Endothelial cell of umbilical vein (primary cell): ENCODE measurements at regions not wholly inside any gene's neighbourhood (a gene's known extent, or its start where the extent isn't known, plus 50 kb on each side); places are given as distances from the start of the nearest gene placed in this dataset.

Experiments used
- BruUV-seq: library from RNA; stranded (reverse); fragments of 400-500 nt; replicated peaks from 2 replicates; lab custom pipeline; 2021; lab: Mats Ljungman, UMichigan
- CTCF ChIA-PET: fragments of 300-600, 350-600 bp; sonication (Branson Sonifier 250); formaldehyde crosslinking; loops from one replicate; lab custom pipeline; 2021; ENCODE audit warnings: antibody characterized with exemption, inconsistent platforms; lab: Charles Lee
- POLR2A ChIA-PET: fragments of 300-600, 350-600 bp; sonication (Branson Sonifier 250); formaldehyde crosslinking; loops from one replicate; lab custom pipeline; 2021; ENCODE audit warnings: antibody characterized with exemption, inconsistent platforms; lab: Charles Lee
- DNase-seq: peaks from one replicate; pipeline ENCODE4 v3.0.0-alpha.2; 2011; ENCODE audit warnings: low read depth, low spot score
- FAIRE-seq: peaks from 2 replicates; lab custom pipeline; 2011; peaks lifted over from hg19 to GRCh38; lab: Jason Lieb, UNC
- H2AFZ ChIP-seq: 2 replicates; pipeline ENCODE4 v1.6.0; 2012; ENCODE audit warnings: low read depth, low read length, control low read depth, inconsistent platforms
- H3K27ac ChIP-seq: 2 replicates; pipeline ENCODE4 v1.5.1; 2011; ENCODE audit warnings: low read depth, mild to moderate bottlenecking, control low read depth, low read length, moderate library complexity; ENCODE audit not compliant: insufficient read depth
- H3K27me3 ChIP-seq, 2 experiments: 2 replicates each; pipeline versions ENCODE4 v1.6.0 to v1.6.1; 2011; ENCODE audit warnings: low read length in 2 of 2, mixed read lengths in 1 of 2; ENCODE audit not compliant: control insufficient read depth in 2 of 2, insufficient read depth in 2 of 2
- H3K36me3 ChIP-seq, 2 experiments: 2 replicates in 1 of 2; 3 replicates in 1 of 2; pipeline ENCODE4 v1.5.1; 2011; ENCODE audit warnings: low read length in 2 of 2, mild to moderate bottlenecking in 1 of 2, moderate library complexity in 1 of 2; ENCODE audit not compliant: control insufficient read depth in 2 of 2, insufficient read depth in 2 of 2; ENCODE audit errors: extremely low read depth in 1 of 2
- H3K4me1 ChIP-seq: 3 replicates; pipeline ENCODE4 v1.5.1; 2011; ENCODE audit warnings: mild to moderate bottlenecking, low read length; ENCODE audit not compliant: control insufficient read depth, insufficient read depth; ENCODE audit errors: extremely low read depth
- H3K4me2 ChIP-seq: 2 replicates; pipeline ENCODE4 v1.6.1; 2011; ENCODE audit warnings: low read length, control low read depth, mixed read lengths; ENCODE audit not compliant: insufficient read depth
- H3K4me3 ChIP-seq, 3 experiments: fragments of 200-600 bp in 1 of 3; sonication (generic), shearing (Covaris generic) in 1 of 3; replicated peaks in 1 of 3; 2 replicates each; pipeline ENCODE4 v1.5.1; 2011 to 2016; ENCODE audit warnings: control low read depth in 3 of 3, low read length in 3 of 3, mild to moderate bottlenecking in 2 of 3, inconsistent platforms in 1 of 3, low read depth in 1 of 3, moderate library complexity in 1 of 3; ENCODE audit not compliant: insufficient read depth in 1 of 3
- H3K79me2 ChIP-seq: 2 replicates; pipeline ENCODE4 v1.6.0; 2012; ENCODE audit warnings: low read length, inconsistent platforms; ENCODE audit not compliant: control insufficient read depth, insufficient read depth
- H3K9ac ChIP-seq: replicated peaks from 2 replicates; pipeline ENCODE3; 2011; ENCODE audit warnings: low read length, control low read depth; ENCODE audit not compliant: insufficient read depth; ENCODE audit errors: extremely low read depth
- H3K9me1 ChIP-seq: replicated peaks from 3 replicates; pipeline ENCODE4 v1.6.0; 2011; ENCODE audit warnings: mild to moderate bottlenecking, low read length; ENCODE audit not compliant: control insufficient read depth, insufficient read depth; ENCODE audit errors: extremely low read depth
- H3K9me3 ChIP-seq: replicated peaks from 2 replicates; pipeline ENCODE4 v1.5.1; 2012; ENCODE audit warnings: low read length, inconsistent platforms; ENCODE audit not compliant: control insufficient read depth, insufficient read depth
- H4K20me1 ChIP-seq: replicated peaks from 2 replicates; pipeline ENCODE3; 2011; ENCODE audit warnings: mild to moderate bottlenecking, low read length; ENCODE audit not compliant: control insufficient read depth, insufficient read depth; ENCODE audit errors: extremely low read depth
- CTCF ChIP-seq, 2 donors: IDR thresholded peaks; 1 replicate in 1 of 2; 2 replicates in 1 of 2; pipeline ENCODE4 v1.5.1; 2011; ENCODE audit warnings: low read length in 2 of 2, mild to moderate bottlenecking in 2 of 2, moderate library complexity in 2 of 2, control low read depth in 1 of 2, inconsistent platforms in 1 of 2, low read depth in 1 of 2; ENCODE audit not compliant: insufficient read depth in 1 of 2; ENCODE audit errors: extremely low read depth in 1 of 2
- FOS ChIP-seq: IDR thresholded peaks from 2 replicates; pipeline ENCODE4 v1.6.1; 2011; ENCODE audit warnings: mild to moderate bottlenecking, low read length, moderate library complexity, borderline replicate concordance; ENCODE audit not compliant: insufficient read depth
- GATA2 ChIP-seq: IDR thresholded peaks from 2 replicates; pipeline ENCODE4 v1.7.0; 2011; ENCODE audit warnings: low read depth, mild to moderate bottlenecking, moderate library complexity, mixed read lengths, low read length; ENCODE audit not compliant: insufficient read length, insufficient read depth
- JUN ChIP-seq: IDR thresholded peaks from 2 replicates; pipeline ENCODE4 v1.6.1; 2011; ENCODE audit warnings: borderline replicate concordance, low read depth; ENCODE audit not compliant: insufficient read length, insufficient read depth
- MAX ChIP-seq: IDR thresholded peaks from 2 replicates; pipeline ENCODE4 v1.6.1; 2011; ENCODE audit not compliant: insufficient read depth, insufficient read length
- POLR2AphosphoS5 ChIP-seq: IDR thresholded peaks from 2 replicates; pipeline ENCODE4 v1.6.1; 2012; ENCODE audit warnings: low read depth, mild to moderate bottlenecking, control low read depth, low read length, moderate library complexity; ENCODE audit not compliant: insufficient read depth
- dilution Hi-C: fragments of 300-500 bp; cut with MboI; formaldehyde crosslinking; loops from one replicate; pipeline ENCODE4 v1.15.0; 2019; ENCODE audit warnings: low sequenced_read_pairs; ENCODE audit not compliant: extremely low pct_ligation_motif_present
- intact Hi-C: fragments of 100-400 bp; cut with micrococcal nuclease; formaldehyde crosslinking; loops from one replicate; pipeline ENCODE4 v1.10.0; 2022

GRCh38 chr13:90307136-90307535 is 1040.4 kb upstream of the MIR17HG start:
- BruUV-seq = no TSS peak

GRCh38 chr13:90308249-90308648 is 1039.2 kb upstream of the MIR17HG start:
- Histone ChIP-seq H4K20me1 (no peaks in the 10 kb centered on the region), H3K79me2 (no peaks in the 10 kb centered on the region), H3K9me3 (no peaks in the 10 kb centered on the region), H2AFZ (no peak overlapping the region), H3K9ac (no peak overlapping the region), H3K36me3 (no peaks in the 10 kb centered on the region), H3K27ac (no peak overlapping the region), H3K4me2 (no peak overlapping the region), H3K4me3 (no peak overlapping the region), H3K27me3 (no peaks in the 10 kb centered on the region), H3K9me1 (no peaks in the 10 kb centered on the region), H3K4me1 (no peaks in the 10 kb centered on the region)
- no peak for TF ChIP-seq FOS
- TF ChIP-seq POLR2AphosphoS5 = no peak
- TF ChIP-seq CTCF (IDR thresholded peaks at IDR 0.05; ENCODE audit: extremely low read depth in 1 of 2, insufficient read depth in 1 of 2, low read depth in 1 of 2, low read length in 2 of 2) = no peak
- TF ChIP-seq MAX = no peak
- no peak for TF ChIP-seq JUN
- no peak for TF ChIP-seq GATA2
- dilution Hi-C loops = no loop called here
- CTCF ChIA-PET = no interaction called here
- FAIRE-seq (no peak), DNase-seq (no peak)
- intact Hi-C loops = no loop called here
- POLR2A ChIA-PET = no interaction called here
- BruUV-seq = no TSS peak

More at GRCh38 chr13:90307136-90307535, 1040.4 kb upstream of the MIR17HG start:
- H3K9me1 ChIP-seq = no peaks in the 10 kb centered on the region
- FAIRE-seq = no peak
- CTCF ChIA-PET = no interaction called here
- no peak overlapping the region for H3K27ac ChIP-seq
- intact Hi-C loops = no loop called here
- H3K4me2 ChIP-seq = no peak overlapping the region
- H3K27me3 ChIP-seq = no peaks in the 10 kb centered on the region
- TF ChIP-seq POLR2AphosphoS5 = no peak
- H4K20me1 ChIP-seq = no peaks in the 10 kb centered on the region
- H3K9ac ChIP-seq = no peak overlapping the region
- dilution Hi-C loops = no loop called here
- no peaks in the 10 kb centered on the region for H3K79me2 ChIP-seq
- no peak for DNase-seq
- POLR2A ChIA-PET = no interaction called here
- H3K4me3 ChIP-seq = no peak overlapping the region
- no peaks in the 10 kb centered on the region for H3K4me1 ChIP-seq
- no peak overlapping the region for H2AFZ ChIP-seq
- no peaks in the 10 kb centered on the region for H3K36me3 ChIP-seq
- no peaks in the 10 kb centered on the region for H3K9me3 ChIP-seq
